Superior temporal gyrus (tissue), 1 donor: ENCODE measurements at regions not wholly inside any gene's neighbourhood (a gene's known extent, or its start where the extent isn't known, plus 50 kb on each side); places are given as distances from the start of the nearest gene placed in this dataset.
"Not testable (repeated sequence)": the region's sequence is repeated elsewhere in the genome, so short reads cannot be mapped to it uniquely, and the experiment has no call there.

Experiments
- DNase-seq: peaks from one replicate; pipeline ENCODE4 v3.0.0-alpha.2; 2016; ENCODE audit errors: extremely low spot score

- no peak for DNase-seq
Observed at GRCh38 chr18:46179306-46179705, 75.1 kb downstream of the HAUS1 start.

- no peak for DNase-seq
Observed at GRCh38 chr18:46182633-46183358, 78.6 kb downstream of the HAUS1 start.

DNA sequence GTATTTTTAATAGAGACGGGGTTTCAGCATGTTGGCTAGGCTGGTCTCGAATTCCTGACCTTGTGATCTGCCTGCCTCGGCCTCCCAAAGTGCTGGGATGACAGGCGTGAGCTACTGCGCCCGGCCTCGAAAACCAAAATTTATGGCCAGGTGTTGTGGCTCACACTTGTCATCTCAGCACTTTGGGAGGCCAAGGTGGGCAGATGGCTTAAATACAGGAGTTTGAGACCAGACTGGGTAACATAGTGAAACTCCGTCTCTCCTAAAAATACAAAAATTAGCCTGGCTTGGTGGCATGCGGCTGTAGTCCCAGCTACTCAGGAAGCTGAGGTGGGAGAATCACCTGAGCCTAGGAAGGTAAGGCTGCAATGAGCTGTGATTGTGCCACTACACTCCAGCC, 80.1 kb downstream of the HAUS1 start:
- DNase-seq: not testable (repeated sequence)

DNA sequence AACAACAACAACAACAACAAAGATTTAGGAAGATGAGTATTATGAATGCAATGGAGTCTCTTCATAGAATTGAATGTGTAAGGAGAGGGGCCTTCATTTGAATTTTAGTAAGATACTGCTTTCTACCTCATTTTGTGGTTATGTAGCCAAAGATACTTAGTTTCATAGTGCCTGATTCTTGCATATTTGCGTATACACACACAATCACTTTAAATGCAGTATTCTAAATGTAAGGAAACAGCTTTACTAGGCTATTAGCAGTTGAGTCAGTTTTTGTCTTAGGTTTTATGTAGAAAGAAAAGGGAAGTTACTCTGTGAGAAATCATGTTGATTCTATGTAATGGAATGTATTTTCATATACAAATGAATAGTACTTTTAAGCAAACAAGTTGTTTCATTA, 80.5 kb downstream of the HAUS1 start:
- no peak for DNase-seq

DNA sequence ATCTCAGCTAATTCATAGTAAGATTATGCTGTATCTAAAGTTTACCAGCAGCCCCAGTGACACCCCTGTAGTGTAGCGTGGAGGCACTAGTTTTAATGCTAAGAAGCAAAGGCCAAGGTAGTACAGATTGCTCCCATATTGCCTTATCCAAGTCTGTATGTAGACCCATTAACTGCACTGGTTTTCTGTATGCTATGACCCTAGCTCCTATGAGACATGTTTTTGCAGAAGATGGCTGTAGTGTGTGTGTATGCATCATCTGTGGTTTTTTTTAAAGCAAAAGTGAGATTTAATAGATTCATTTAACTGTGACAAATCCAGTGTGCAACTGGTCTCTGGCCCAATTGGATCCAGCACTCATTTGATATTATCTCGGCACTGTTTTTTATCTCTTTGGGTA, 86.5 kb downstream of the HAUS1 start:
- DNase-seq: no peak

- no peak for DNase-seq
Observed at GRCh38 chr18:46196627-46197243, 92.5 kb downstream of the HAUS1 start.

- no peak for DNase-seq
Observed at GRCh38 chr18:46199515-46200147, 95.4 kb downstream of the HAUS1 start.

DNA sequence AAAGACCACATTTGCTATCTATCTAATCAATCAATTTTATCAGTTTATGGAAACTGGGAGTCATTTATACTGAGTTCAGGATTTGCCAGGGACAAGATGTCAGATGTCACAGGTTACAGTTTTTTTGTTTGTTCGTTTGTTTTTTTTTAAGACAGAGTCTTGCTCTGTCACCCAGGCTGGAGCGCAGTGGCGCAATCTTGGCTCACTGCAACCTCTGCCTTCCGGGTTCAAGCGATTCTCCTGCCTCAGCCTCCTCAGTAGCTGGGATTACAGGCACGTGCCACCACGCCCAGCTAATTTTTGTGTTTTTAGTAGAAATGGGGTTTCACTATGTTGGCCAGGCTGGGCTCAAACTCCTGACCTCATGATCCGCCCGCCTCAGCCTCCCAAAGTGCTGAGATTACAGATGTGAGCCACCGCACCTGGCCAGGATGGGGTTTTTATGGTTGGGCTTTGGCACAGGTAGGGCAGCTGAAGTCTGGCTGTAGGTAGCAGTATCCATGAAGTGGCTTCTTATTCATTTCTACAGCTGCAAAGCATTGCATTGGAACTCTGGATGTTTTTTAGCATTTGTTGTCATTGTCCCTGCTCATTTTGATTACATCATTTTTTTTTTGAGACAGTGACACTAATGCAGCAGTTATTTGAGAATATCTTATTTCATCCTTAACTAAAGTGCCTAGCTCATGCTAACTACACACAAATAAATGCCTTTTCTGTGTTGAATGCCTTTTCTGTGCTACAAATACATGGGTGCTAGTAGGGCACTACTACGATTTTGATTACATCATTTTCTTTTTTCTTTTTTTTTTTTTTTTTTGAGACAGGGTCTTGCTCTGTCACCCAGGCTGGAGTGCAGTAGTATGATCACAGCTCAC, 96.2 kb downstream of the HAUS1 start:
- DNase-seq: not testable (repeated sequence)

- DNase-seq: no peak
Observed at GRCh38 chr18:46204143-46204542, 100.0 kb downstream of the HAUS1 start.

DNA sequence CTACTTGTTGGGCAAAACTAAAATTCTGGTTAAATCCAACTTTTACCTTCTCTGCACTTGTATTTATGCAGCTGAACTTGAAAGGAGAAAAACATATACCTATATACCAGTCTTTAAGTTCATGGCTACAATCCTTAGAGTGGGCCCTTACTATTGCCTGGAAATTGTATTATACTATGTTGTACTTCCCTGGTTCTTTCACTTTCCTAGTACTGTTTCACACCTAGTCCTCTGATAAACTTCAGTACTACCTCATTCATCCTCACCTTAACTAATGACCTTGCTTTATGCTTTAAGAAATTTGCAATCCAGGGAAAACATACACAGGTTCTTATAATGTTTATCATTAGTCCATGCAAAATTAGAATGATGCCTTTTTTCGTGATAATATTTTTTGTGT, 103.8 kb downstream of the HAUS1 start:
- DNase-seq: no peak

GRCh38 chr18:46209161-46209560, 105.0 kb downstream of the HAUS1 start:
- no peak for DNase-seq

DNA sequence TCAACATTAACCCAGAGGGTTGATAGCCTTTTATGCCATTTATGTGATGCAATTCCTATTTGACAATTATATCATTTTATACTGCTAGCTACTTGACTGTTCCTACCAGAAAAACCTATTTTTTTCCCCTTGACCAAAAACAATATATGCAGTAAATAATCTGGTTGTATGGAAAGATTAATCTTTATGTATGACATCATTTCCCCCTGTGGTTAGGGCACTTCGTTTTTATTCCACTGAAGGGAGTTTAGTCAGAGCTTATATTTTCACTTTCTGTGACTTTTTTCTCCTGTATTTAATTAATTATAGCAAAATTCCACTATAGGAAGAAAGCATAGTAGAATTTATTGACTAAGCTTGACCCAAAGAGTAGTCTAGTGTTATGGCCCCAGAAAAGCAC, 107.6 kb downstream of the HAUS1 start:
- no peak for DNase-seq

GRCh38 chr18:46212398-46212797, 108.2 kb downstream of the HAUS1 start:
- no peak for DNase-seq

- no peak for DNase-seq
Observed at GRCh38 chr18:46213295-46213694, 109.1 kb downstream of the HAUS1 start.

DNA sequence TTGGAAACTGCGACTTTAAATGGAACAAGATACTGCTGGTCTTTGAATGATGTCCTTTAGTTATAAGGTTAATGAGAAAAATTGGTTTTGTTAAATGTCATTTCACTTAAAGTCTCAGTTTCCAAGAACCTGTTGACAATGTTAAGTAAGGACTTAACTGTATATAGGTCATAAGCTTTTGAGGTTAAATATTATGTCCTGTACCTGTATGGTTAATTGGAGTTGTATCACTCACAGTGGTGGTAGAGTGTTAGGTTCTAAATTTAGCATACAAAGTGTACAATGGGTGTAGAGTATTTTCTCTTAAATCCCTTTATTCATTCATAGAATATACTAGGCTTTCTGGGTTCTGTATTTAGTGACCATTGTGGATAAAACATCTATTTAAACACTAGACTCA, 110.2 kb downstream of the HAUS1 start:
- no peak for DNase-seq

GRCh38 chr18:46215902-46216723, 111.9 kb downstream of the HAUS1 start:
- DNase-seq: no peak

- DNase-seq: no peak
Observed at GRCh38 chr18:46220116-46220515, 115.9 kb downstream of the HAUS1 start.

- no peak for DNase-seq
Observed at GRCh38 chr18:46222093-46222492, 117.9 kb downstream of the HAUS1 start.

DNA sequence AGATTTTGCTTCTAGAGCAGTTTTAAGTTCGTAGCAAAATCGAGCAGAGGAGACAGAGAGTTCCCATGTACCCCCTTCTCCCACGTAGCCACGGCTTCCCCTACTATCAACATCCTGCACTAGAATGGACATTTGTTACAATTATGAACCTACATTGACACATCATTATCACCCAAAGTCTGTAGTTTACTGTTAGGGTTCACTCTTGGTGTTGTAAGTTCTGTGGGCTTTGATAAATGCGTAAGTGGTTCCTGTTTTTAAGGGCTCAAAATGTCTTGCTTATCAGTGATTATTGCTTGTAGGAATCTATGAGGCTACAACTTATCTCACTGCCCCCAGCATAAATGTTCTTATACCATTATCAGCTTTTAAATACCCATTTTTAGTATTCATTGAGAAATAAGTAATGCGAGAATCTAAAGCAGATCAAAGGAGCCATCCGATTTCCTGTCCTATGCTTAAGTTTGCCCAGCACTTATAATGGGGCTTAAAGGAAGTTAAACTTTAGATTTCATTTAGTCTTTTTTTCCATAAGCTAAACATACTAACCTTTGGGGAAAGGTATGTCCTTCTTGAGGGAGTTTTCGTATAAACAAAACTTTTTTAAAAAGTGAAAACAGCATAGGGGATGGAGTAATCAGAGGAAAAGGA, 118.7 kb downstream of the HAUS1 start:
- DNase-seq: no peak

- no peak for DNase-seq
Observed at GRCh38 chr18:46224181-46224775, 120.1 kb downstream of the HAUS1 start.
